MM.1S (cell line): ENCODE measurements at regions not wholly inside any gene's neighbourhood (a gene's known extent, or its start where the extent isn't known, plus 50 kb on each side); places are given as distances from the start of the nearest gene placed in this dataset.

ENCODE experiments used
- DNase-seq: peaks from one replicate; pipeline ENCODE4 v3.0.0-alpha.2; 2015
- H2AFZ ChIP-seq: fragments of 300-600 bp; sonication (generic); 2 replicates; pipeline ENCODE4 v1.6.0; 2016; ENCODE audit warnings: antibody characterized with exemption, low read length
- H3F3A ChIP-seq: fragments of 300-600 bp; sonication (generic); 2 replicates; pipeline ENCODE4 v1.6.1; 2016; ENCODE audit warnings: mild to moderate bottlenecking, antibody characterized with exemption, low read length, moderate library complexity, mixed read lengths; ENCODE audit not compliant: insufficient read depth
- H3K27ac ChIP-seq: fragments of 300-600 bp; sonication (generic); 2 replicates; pipeline ENCODE4 v1.5.1; 2016; ENCODE audit warnings: mild to moderate bottlenecking, low read length
- H3K27me3 ChIP-seq: fragments of 300-600 bp; sonication (generic); replicated peaks from 2 replicates; pipeline ENCODE4 v1.6.0; 2016; ENCODE audit warnings: low read length; ENCODE audit not compliant: insufficient read depth
- H3K36me3 ChIP-seq: fragments of 300-600 bp; sonication (generic); replicated peaks from 2 replicates; pipeline ENCODE4 v1.6.1; 2016; ENCODE audit warnings: mild to moderate bottlenecking, low read length, mixed read lengths; ENCODE audit not compliant: insufficient read depth
- H3K4me1 ChIP-seq: fragments of 300-600 bp; sonication (generic); 2 replicates; pipeline ENCODE4 v1.6.1; 2016; ENCODE audit warnings: low read length, mixed read lengths
- H3K4me2 ChIP-seq: fragments of 300-600 bp; sonication (generic); 2 replicates; pipeline ENCODE4 v1.6.0; 2016; ENCODE audit warnings: low read depth, low read length
- H3K4me3 ChIP-seq: fragments of 300-600 bp; sonication (generic); 2 replicates; pipeline ENCODE4 v1.5.1; 2016; ENCODE audit warnings: low read length, mixed read lengths
- H3K79me2 ChIP-seq: fragments of 300-600 bp; sonication (generic); 2 replicates; pipeline ENCODE4 v1.6.1; 2016; ENCODE audit warnings: mixed run types, low read length, mixed read lengths
- H3K9ac ChIP-seq: fragments of 300-600 bp; sonication (generic); 2 replicates; pipeline ENCODE4 v1.6.1; 2016; ENCODE audit warnings: low read length, mixed read lengths
- H3K9me2 ChIP-seq: fragments of 300-600 bp; sonication (generic); replicated peaks from 2 replicates; pipeline ENCODE4 v1.6.1; 2016; ENCODE audit warnings: mild to moderate bottlenecking, low read length, mixed read lengths; ENCODE audit not compliant: insufficient read depth
- H3K9me3 ChIP-seq: fragments of 300-600 bp; sonication (generic); replicated peaks from 2 replicates; pipeline ENCODE4 v1.6.1; 2016; ENCODE audit warnings: mild to moderate bottlenecking, low read length, mixed read lengths; ENCODE audit not compliant: insufficient read depth
- H4K20me1 ChIP-seq: fragments of 300-600 bp; sonication (generic); 2 replicates; pipeline ENCODE4 v1.6.1; 2016; ENCODE audit warnings: mild to moderate bottlenecking, low read length, moderate library complexity, mixed read lengths; ENCODE audit not compliant: insufficient read depth
- EZH2 ChIP-seq: fragments of 300-600 bp; sonication (generic); optimal IDR thresholded peaks from 2 replicates; pipeline ENCODE3; 2017; ENCODE audit warnings: low read depth, mild to moderate bottlenecking, antibody characterized with exemption, low read length, mixed read lengths
- EZH2phosphoT487 ChIP-seq: fragments of 300-600 bp; sonication (generic); IDR thresholded peaks from 2 replicates; pipeline ENCODE4 v1.6.1; 2018; ENCODE audit warnings: antibody characterized with exemption, low read length
- TF ChIP-seq, protein P1 (sequence below): fragments of 300-600 bp; sonication (generic); IDR thresholded peaks from 2 replicates; pipeline ENCODE4 v1.5.1; 2016; ENCODE audit warnings: antibody characterized with exemption, low read length, mixed read lengths

GRCh38 chr1:98458511-98459485 is 202.7 kb upstream of the SNX7 start:
- Histone ChIP-seq H3K9ac (no peak overlapping the region), H3K9me2 (no peaks in the 10 kb centered on the region), H3K36me3 (no peaks in the 10 kb centered on the region), H3K9me3 (no peaks in the 10 kb centered on the region), H2AFZ (no peak overlapping the region), H3F3A (no peaks in the 10 kb centered on the region), H4K20me1 (no peaks in the 10 kb centered on the region), H3K27me3 (no peaks in the 10 kb centered on the region), H3K4me3 (no peak overlapping the region), H3K4me2 (no peak overlapping the region), H3K27ac (no peak overlapping the region), H3K79me2 (no peaks in the 10 kb centered on the region), H3K4me1 (no peaks in the 10 kb centered on the region)
- TF ChIP-seq EZH2 (no peak), EZH2phosphoT487 (no peak)
- TF ChIP-seq, protein P1, sequence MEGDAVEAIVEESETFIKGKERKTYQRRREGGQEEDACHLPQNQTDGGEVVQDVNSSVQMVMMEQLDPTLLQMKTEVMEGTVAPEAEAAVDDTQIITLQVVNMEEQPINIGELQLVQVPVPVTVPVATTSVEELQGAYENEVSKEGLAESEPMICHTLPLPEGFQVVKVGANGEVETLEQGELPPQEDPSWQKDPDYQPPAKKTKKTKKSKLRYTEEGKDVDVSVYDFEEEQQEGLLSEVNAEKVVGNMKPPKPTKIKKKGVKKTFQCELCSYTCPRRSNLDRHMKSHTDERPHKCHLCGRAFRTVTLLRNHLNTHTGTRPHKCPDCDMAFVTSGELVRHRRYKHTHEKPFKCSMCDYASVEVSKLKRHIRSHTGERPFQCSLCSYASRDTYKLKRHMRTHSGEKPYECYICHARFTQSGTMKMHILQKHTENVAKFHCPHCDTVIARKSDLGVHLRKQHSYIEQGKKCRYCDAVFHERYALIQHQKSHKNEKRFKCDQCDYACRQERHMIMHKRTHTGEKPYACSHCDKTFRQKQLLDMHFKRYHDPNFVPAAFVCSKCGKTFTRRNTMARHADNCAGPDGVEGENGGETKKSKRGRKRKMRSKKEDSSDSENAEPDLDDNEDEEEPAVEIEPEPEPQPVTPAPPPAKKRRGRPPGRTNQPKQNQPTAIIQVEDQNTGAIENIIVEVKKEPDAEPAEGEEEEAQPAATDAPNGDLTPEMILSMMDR: no peak
- no peak for DNase-seq

- no peaks in the 10 kb centered on the region for H4K20me1 ChIP-seq
- TF ChIP-seq, protein P1: no peak
- TF ChIP-seq EZH2phosphoT487 (no peak), EZH2 (no peak)
Observed at GRCh38 chr1:98457248-98457647, 204.3 kb upstream of the SNX7 start.

GRCh38 chr1:98454666-98455065 is 206.9 kb upstream of the SNX7 start:
- no peaks in the 10 kb centered on the region for H3K4me1 ChIP-seq
- no peak overlapping the region for H3K4me3 ChIP-seq
- no peaks in the 10 kb centered on the region for H4K20me1 ChIP-seq
- no peaks in the 10 kb centered on the region for H3K9me2 ChIP-seq
- H3K36me3 ChIP-seq: no peaks in the 10 kb centered on the region
- no peak overlapping the region for H3K4me2 ChIP-seq
- H2AFZ ChIP-seq: no peak overlapping the region
- H3K9me3 ChIP-seq: no peaks in the 10 kb centered on the region
- H3K79me2 ChIP-seq: no peaks in the 10 kb centered on the region
- TF ChIP-seq EZH2phosphoT487 (no peak), EZH2 (no peak)
- TF ChIP-seq, protein P1: no peak
- H3F3A ChIP-seq: no peaks in the 10 kb centered on the region
- H3K27me3 ChIP-seq: no peaks in the 10 kb centered on the region
- H3K27ac ChIP-seq: no peak overlapping the region
- DNase-seq: no peak
- no peak overlapping the region for H3K9ac ChIP-seq

More at GRCh38 chr1:98457248-98457647, 204.3 kb upstream of the SNX7 start:
- H3K4me1 ChIP-seq: no peaks in the 10 kb centered on the region
- H3K27me3 ChIP-seq: no peaks in the 10 kb centered on the region
- no peak overlapping the region for H3K27ac ChIP-seq
- no peaks in the 10 kb centered on the region for H3K9me2 ChIP-seq
- no peaks in the 10 kb centered on the region for H3K9me3 ChIP-seq
- H3K9ac ChIP-seq: no peak overlapping the region
- no peaks in the 10 kb centered on the region for H3K36me3 ChIP-seq
- no peak for DNase-seq
- H3F3A ChIP-seq: no peaks in the 10 kb centered on the region
- no peak overlapping the region for H3K4me2 ChIP-seq
- no peak overlapping the region for H2AFZ ChIP-seq
- H3K79me2 ChIP-seq: no peaks in the 10 kb centered on the region
- H3K4me3 ChIP-seq: no peak overlapping the region
